Endothelial cell (in vitro differentiated cells): ENCODE measurements at regions not wholly inside any gene's neighbourhood (a gene's known extent, or its start where the extent isn't known, plus 50 kb on each side); places are given as distances from the start of the nearest gene placed in this dataset.
"Not testable (repeated sequence)": the region's sequence is repeated elsewhere in the genome, so short reads cannot be mapped to it uniquely, and the experiment has no call there.

Experiments
- DNase-seq: peaks from one replicate; pipeline ENCODE4 v3.0.0; 2021; ENCODE audit warnings: low spot score
- H3K27ac Mint-ChIP-seq: one replicate; pipeline ENCODE4 v1.8.0; 2021; ENCODE audit warnings: mixed read lengths, inconsistent platforms; ENCODE audit not compliant: unreplicated experiment
- H3K27me3 Mint-ChIP-seq: one replicate; pipeline ENCODE4 v1.8.0; 2021; ENCODE audit warnings: mild to moderate bottlenecking, moderate library complexity, mixed read lengths, inconsistent platforms; ENCODE audit not compliant: unreplicated experiment
- H3K36me3 Mint-ChIP-seq: one replicate; pipeline ENCODE4 v1.8.0; 2021; ENCODE audit warnings: mild to moderate bottlenecking, low read depth, mixed read lengths, inconsistent platforms; ENCODE audit not compliant: unreplicated experiment
- H3K4me1 Mint-ChIP-seq: one replicate; pipeline ENCODE4 v1.8.0; 2021; ENCODE audit warnings: mild to moderate bottlenecking, mixed read lengths, inconsistent platforms; ENCODE audit not compliant: unreplicated experiment
- H3K4me3 Mint-ChIP-seq: one replicate; pipeline ENCODE4 v1.8.0; 2021; ENCODE audit warnings: mild to moderate bottlenecking, mixed read lengths, inconsistent platforms; ENCODE audit not compliant: unreplicated experiment
- H3K9me3 Mint-ChIP-seq: one replicate; pipeline ENCODE4 v1.8.0; 2021; ENCODE audit warnings: mixed read lengths, inconsistent platforms; ENCODE audit not compliant: unreplicated experiment
- CTCF ChIP-seq: fragments of 200-600 bp; sonication (generic); IDR thresholded peaks from one replicate; pipeline ENCODE4 v1.5.0; 2021; ENCODE audit warnings: antibody characterized with exemption; ENCODE audit not compliant: unreplicated experiment

- H3K36me3 Mint-ChIP-seq, result peaks cover 8% of the 10 kb centered on the region
- peaks cover 2% of the 10 kb centered on the region for H3K27me3 Mint-ChIP-seq
- DNase-seq, result no peak
- no peaks in the 10 kb centered on the region for H3K9me3 Mint-ChIP-seq
- H3K4me1 Mint-ChIP-seq, result no peaks in the 10 kb centered on the region
- no peak overlapping the region for H3K4me3 Mint-ChIP-seq
- no peak for TF ChIP-seq CTCF
- no peak overlapping the region for H3K27ac Mint-ChIP-seq
Observed at GRCh38 chrX:1853916-1854315, 239.1 kb downstream of the ASMT start.

GRCh38 chrX:1854861-1855260, 240.0 kb downstream of the ASMT start:
- peaks cover 13% of the 10 kb centered on the region for H3K36me3 Mint-ChIP-seq
- not testable (repeated sequence) for H3K27me3 Mint-ChIP-seq, H3K4me1 Mint-ChIP-seq, DNase-seq, H3K4me3 Mint-ChIP-seq, H3K9me3 Mint-ChIP-seq, H3K27ac Mint-ChIP-seq

GRCh38 chrX:1859266-1859665, 244.4 kb downstream of the ASMT start:
- not testable (repeated sequence) for H3K27me3 Mint-ChIP-seq, H3K9me3 Mint-ChIP-seq, H3K27ac Mint-ChIP-seq, DNase-seq, H3K4me3 Mint-ChIP-seq, H3K4me1 Mint-ChIP-seq
- H3K36me3 Mint-ChIP-seq, result peaks cover 12% of the 10 kb centered on the region

- Mint-ChIP-seq H3K4me3 (no peak overlapping the region), H3K36me3 (peaks cover 12% of the 10 kb centered on the region), H3K27ac (peak overlapping the region; percentile 24), H3K4me1 (no peaks in the 10 kb centered on the region), H3K9me3 (peaks cover 4% of the 10 kb centered on the region), H3K27me3 (peaks cover 2% of the 10 kb centered on the region)
- no peak for DNase-seq
- TF ChIP-seq CTCF, result no peak
Observed at GRCh38 chrX:1860936-1861594, 246.2 kb downstream of the ASMT start.

GRCh38 chrX:1863995-1864394, 249.1 kb downstream of the ASMT start:
- not testable (repeated sequence) for H3K27me3 Mint-ChIP-seq, DNase-seq, H3K9me3 Mint-ChIP-seq, H3K4me1 Mint-ChIP-seq, H3K27ac Mint-ChIP-seq, H3K36me3 Mint-ChIP-seq, H3K4me3 Mint-ChIP-seq

- no peak for DNase-seq
- Mint-ChIP-seq H3K4me3 (no peak overlapping the region), H3K4me1 (no peaks in the 10 kb centered on the region), H3K27ac (no peak overlapping the region), H3K9me3 (no peaks in the 10 kb centered on the region), H3K36me3 (no peaks in the 10 kb centered on the region), H3K27me3 (peaks cover 2% of the 10 kb centered on the region)
- TF ChIP-seq CTCF, result no peak
Observed at GRCh38 chrX:1870421-1870820, 255.6 kb downstream of the ASMT start.
